Stimulated activated CD8-positive, alpha-beta memory T cell treated with anti-CD3 and anti-CD28 coated beads, Interleukin-15, amount 100 ng/mL, for 1 hour (primary cell): ENCODE measurements at regions not wholly inside any gene's neighbourhood (a gene's known extent, or its start where the extent isn't known, plus 50 kb on each side); places are given as distances from the start of the nearest gene placed in this dataset.
A peak's percentile ranks its signal among the peaks of the same experiment; 100 is the strongest.

Experiments
- DNase-seq: peaks from one replicate; pipeline ENCODE4 v3.0.0-alpha.2; 2020; ENCODE audit warnings: low read depth

GRCh38 chr9:18233776-18234445, 240.0 kb upstream of the ADAMTSL1 start:
- DNase-seq = no peak

- DNase-seq = no peak
Observed at GRCh38 chr9:18235181-18235908, 238.6 kb upstream of the ADAMTSL1 start.

- no peak for DNase-seq
Observed at GRCh38 chr9:18236336-18236735, 237.6 kb upstream of the ADAMTSL1 start.

- no peak for DNase-seq
Observed at GRCh38 chr9:18237776-18238175, 236.2 kb upstream of the ADAMTSL1 start.

GRCh38 chr9:18238254-18238653, 235.7 kb upstream of the ADAMTSL1 start:
- no peak for DNase-seq

- no peak for DNase-seq
Observed at GRCh38 chr9:18238752-18239447, 235.1 kb upstream of the ADAMTSL1 start.

- no peak for DNase-seq
Observed at GRCh38 chr9:18240213-18240612, 233.7 kb upstream of the ADAMTSL1 start.

GRCh38 chr9:18245911-18246310, 228.0 kb upstream of the ADAMTSL1 start:
- no peak for DNase-seq

- DNase-seq = no peak
Observed at GRCh38 chr9:18250053-18250452, 223.9 kb upstream of the ADAMTSL1 start.

- DNase-seq = no peak
Observed at GRCh38 chr9:18253950-18254349, 220.0 kb upstream of the ADAMTSL1 start.

GRCh38 chr9:18255158-18255629, 218.8 kb upstream of the ADAMTSL1 start:
- DNase-seq = peak; percentile 49

GRCh38 chr9:18255747-18256146, 218.2 kb upstream of the ADAMTSL1 start:
- DNase-seq = no peak

- no peak for DNase-seq
Observed at GRCh38 chr9:18256568-18256967, 217.4 kb upstream of the ADAMTSL1 start.

GRCh38 chr9:18260521-18260920, 213.4 kb upstream of the ADAMTSL1 start:
- DNase-seq = no peak

GRCh38 chr9:18261181-18261580, 212.8 kb upstream of the ADAMTSL1 start:
- DNase-seq = no peak

GRCh38 chr9:18263377-18263776, 210.6 kb upstream of the ADAMTSL1 start:
- no peak for DNase-seq

- DNase-seq = no peak
Observed at GRCh38 chr9:18268381-18268780, 205.6 kb upstream of the ADAMTSL1 start.

- DNase-seq = no peak
Observed at GRCh38 chr9:18269561-18269960, 204.4 kb upstream of the ADAMTSL1 start.

- no peak for DNase-seq
Observed at GRCh38 chr9:18274693-18275092, 199.3 kb upstream of the ADAMTSL1 start.

- no peak for DNase-seq
Observed at GRCh38 chr9:18275313-18275990, 198.5 kb upstream of the ADAMTSL1 start.

- no peak for DNase-seq
Observed at GRCh38 chr9:18281291-18281690, 192.7 kb upstream of the ADAMTSL1 start.

GRCh38 chr9:18294229-18294628, 179.7 kb upstream of the ADAMTSL1 start:
- DNase-seq = no peak

- no peak for DNase-seq
Observed at GRCh38 chr9:18296702-18297055, 177.3 kb upstream of the ADAMTSL1 start.
